ENCODE measurements at regions not wholly inside any gene's neighbourhood (a gene's known extent, or its start where the extent isn't known, plus 50 kb on each side); places are given as distances from the start of the nearest gene placed in this dataset.

GRCh38 chr13:39821977-39822376, 166.5 kb downstream of the COG6 start:
- TF ChIP-seq CTCF (IDR thresholded peaks at IDR 0.05) (no peak), EZH2 (IDR thresholded peaks at IDR 0.05) (no peak), EZH2phosphoT487 (IDR thresholded peaks at IDR 0.05) (no peak)
